ENCODE measurements at regions not wholly inside any gene's neighbourhood (a gene's known extent, or its start where the extent isn't known, plus 50 kb on each side); places are given as distances from the start of the nearest gene placed in this dataset.
"Not testable (repeated sequence)": the region's sequence is repeated elsewhere in the genome, so short reads cannot be mapped to it uniquely, and the experiment has no call there.

DNA sequence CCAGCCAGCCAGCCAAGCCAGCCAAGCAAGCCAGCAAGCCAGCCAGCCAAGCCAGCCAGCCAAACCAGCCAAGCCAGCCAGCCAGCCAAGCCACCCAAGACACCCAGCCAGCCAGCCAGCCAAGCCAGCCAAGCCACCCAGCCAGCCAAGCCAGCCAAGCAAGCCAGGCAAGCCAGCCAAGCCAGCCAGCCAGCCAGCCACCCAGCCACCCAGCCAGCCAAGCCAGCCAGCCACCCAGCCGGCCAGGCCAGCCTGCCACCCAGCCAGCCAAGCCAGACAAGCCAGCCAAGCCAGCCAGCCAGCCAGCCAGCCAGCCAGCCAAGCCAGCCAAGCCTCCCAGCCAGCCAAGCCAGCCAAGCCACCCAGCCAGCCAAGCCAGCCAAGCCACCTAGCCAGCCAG, 333.6 kb upstream of the PLGLB2 start:
- not testable (repeated sequence) for TF ChIP-seq POLR2A (IDR thresholded peaks at IDR 0.05)
- TF ChIP-seq, protein P1, sequence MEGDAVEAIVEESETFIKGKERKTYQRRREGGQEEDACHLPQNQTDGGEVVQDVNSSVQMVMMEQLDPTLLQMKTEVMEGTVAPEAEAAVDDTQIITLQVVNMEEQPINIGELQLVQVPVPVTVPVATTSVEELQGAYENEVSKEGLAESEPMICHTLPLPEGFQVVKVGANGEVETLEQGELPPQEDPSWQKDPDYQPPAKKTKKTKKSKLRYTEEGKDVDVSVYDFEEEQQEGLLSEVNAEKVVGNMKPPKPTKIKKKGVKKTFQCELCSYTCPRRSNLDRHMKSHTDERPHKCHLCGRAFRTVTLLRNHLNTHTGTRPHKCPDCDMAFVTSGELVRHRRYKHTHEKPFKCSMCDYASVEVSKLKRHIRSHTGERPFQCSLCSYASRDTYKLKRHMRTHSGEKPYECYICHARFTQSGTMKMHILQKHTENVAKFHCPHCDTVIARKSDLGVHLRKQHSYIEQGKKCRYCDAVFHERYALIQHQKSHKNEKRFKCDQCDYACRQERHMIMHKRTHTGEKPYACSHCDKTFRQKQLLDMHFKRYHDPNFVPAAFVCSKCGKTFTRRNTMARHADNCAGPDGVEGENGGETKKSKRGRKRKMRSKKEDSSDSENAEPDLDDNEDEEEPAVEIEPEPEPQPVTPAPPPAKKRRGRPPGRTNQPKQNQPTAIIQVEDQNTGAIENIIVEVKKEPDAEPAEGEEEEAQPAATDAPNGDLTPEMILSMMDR (IDR thresholded peaks at IDR 0.05): not testable (repeated sequence)
